ENCODE measurements at regions not wholly inside any gene's neighbourhood (a gene's known extent, or its start where the extent isn't known, plus 50 kb on each side); places are given as distances from the start of the nearest gene placed in this dataset.

- no peak for DNase-seq
Observed at GRCh38 chr10:78856421-78856820, 212.3 kb upstream of the ZMIZ1 start.

- no peak for DNase-seq
Observed at GRCh38 chr10:78857193-78857592, 211.6 kb upstream of the ZMIZ1 start.

GRCh38 chr10:78859266-78859665, 209.5 kb upstream of the ZMIZ1 start:
- DNase-seq = no peak

GRCh38 chr10:78859769-78860168, 209.0 kb upstream of the ZMIZ1 start:
- DNase-seq = no peak

- no peak for DNase-seq
Observed at GRCh38 chr10:78860260-78860914, 208.4 kb upstream of the ZMIZ1 start.

GRCh38 chr10:78861529-78862327, 207.0 kb upstream of the ZMIZ1 start:
- DNase-seq = no peak

GRCh38 chr10:78862328-78862640, 206.5 kb upstream of the ZMIZ1 start:
- DNase-seq = no peak

- DNase-seq = no peak
Observed at GRCh38 chr10:78863140-78863905, 205.4 kb upstream of the ZMIZ1 start.

GRCh38 chr10:78863906-78864239, 204.9 kb upstream of the ZMIZ1 start:
- DNase-seq = no peak

GRCh38 chr10:78864761-78865537, 203.8 kb upstream of the ZMIZ1 start:
- no peak for DNase-seq

GRCh38 chr10:78865538-78865875, 203.3 kb upstream of the ZMIZ1 start:
- no peak for DNase-seq

GRCh38 chr10:78865931-78866717, 202.6 kb upstream of the ZMIZ1 start:
- DNase-seq = no peak

- DNase-seq = no peak
Observed at GRCh38 chr10:78866731-78867554, 201.8 kb upstream of the ZMIZ1 start.

GRCh38 chr10:78867555-78867939, 201.2 kb upstream of the ZMIZ1 start:
- no peak for DNase-seq

- DNase-seq = no peak
Observed at GRCh38 chr10:78868048-78868447, 200.7 kb upstream of the ZMIZ1 start.

GRCh38 chr10:78868456-78868855, 200.3 kb upstream of the ZMIZ1 start:
- no peak for DNase-seq

GRCh38 chr10:78868861-78869260, 199.9 kb upstream of the ZMIZ1 start:
- DNase-seq = no peak

GRCh38 chr10:78869508-78870454, 199.0 kb upstream of the ZMIZ1 start:
- DNase-seq = no peak

- no peak for DNase-seq
Observed at GRCh38 chr10:78870458-78870857, 198.3 kb upstream of the ZMIZ1 start.

GRCh38 chr10:78871796-78872195, 197.0 kb upstream of the ZMIZ1 start:
- no peak for DNase-seq

- no peak for DNase-seq
Observed at GRCh38 chr10:78873413-78873812, 195.4 kb upstream of the ZMIZ1 start.
